HepG2 (cell line): ENCODE measurements at regions not wholly inside any gene's neighbourhood (a gene's known extent, or its start where the extent isn't known, plus 50 kb on each side); places are given as distances from the start of the nearest gene placed in this dataset.

Source experiments
- SOX13 ChIP-seq, 3 experiments: fragments of 450-650 bp in 1 of 3; sonication (generic) in 1 of 3; formaldehyde crosslinking in 1 of 3; IDR thresholded peaks in 2 of 3; conservative IDR thresholded peaks in 1 of 3; 2 replicates each; pipeline versions ENCODE4 v1.5.0 to v1.6.1; 2016 to 2020; ENCODE audit warnings: antibody characterized with exemption in 1 of 3, mild to moderate bottlenecking in 1 of 3, missing compliant biosample characterization in 1 of 3, missing genetic modification reagents in 1 of 3, moderate library complexity in 1 of 3
- SYNCRIP ChIP-seq: fragments of 200-400 bp; formaldehyde crosslinking; IDR thresholded peaks from 2 replicates; pipeline ENCODE4 v1.6.1; 2018; ENCODE audit warnings: mild to moderate bottlenecking, low read depth, low read length; ENCODE audit not compliant: insufficient read depth
- ZNF496 ChIP-seq: sonication (generic); formaldehyde crosslinking; IDR thresholded peaks from 2 replicates; pipeline ENCODE4 v1.8.1; 2023; ENCODE audit warnings: mild to moderate bottlenecking, moderate library complexity, missing genetic modification reagents; ENCODE audit not compliant: insufficient replicate concordance
- TF ChIP-seq, protein P1 (sequence below): IDR thresholded peaks from 2 replicates; pipeline ENCODE4 v1.6.1; 2016; ENCODE audit warnings: low read depth, missing genetic modification reagents, missing compliant biosample characterization
- TF ChIP-seq, protein P2 (sequence below): sonication (generic); formaldehyde crosslinking; IDR thresholded peaks from 2 replicates; pipeline ENCODE4 v1.4.0; 2020; ENCODE audit warnings: mild to moderate bottlenecking, missing genetic modification reagents
- TF ChIP-seq, protein P3 (sequence below): sonication (generic); formaldehyde crosslinking; IDR thresholded peaks from 2 replicates; pipeline ENCODE4 v1.8.0; 2023; ENCODE audit warnings: mild to moderate bottlenecking, missing genetic modification reagents

DNA sequence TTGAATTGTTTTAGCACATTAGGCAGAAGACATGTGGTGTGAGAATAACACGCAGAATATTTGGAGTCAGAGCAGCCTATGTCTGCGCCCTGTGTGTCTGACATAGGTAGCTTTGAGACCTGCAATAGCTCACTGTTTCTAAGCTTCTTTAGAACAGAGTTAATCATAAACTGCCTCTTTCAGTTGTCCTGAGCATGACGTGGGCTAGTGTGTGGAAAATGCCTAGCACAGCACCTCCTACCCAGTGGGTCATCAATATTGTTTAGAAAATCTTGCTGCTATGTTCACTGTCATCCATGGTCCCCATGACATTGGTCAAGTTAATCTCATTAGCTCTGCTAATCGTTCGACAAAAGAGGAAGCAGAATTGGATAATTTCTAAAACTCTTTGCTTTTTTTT, 357.4 kb upstream of the SGCD start (continued):
- TF ChIP-seq, protein P1, sequence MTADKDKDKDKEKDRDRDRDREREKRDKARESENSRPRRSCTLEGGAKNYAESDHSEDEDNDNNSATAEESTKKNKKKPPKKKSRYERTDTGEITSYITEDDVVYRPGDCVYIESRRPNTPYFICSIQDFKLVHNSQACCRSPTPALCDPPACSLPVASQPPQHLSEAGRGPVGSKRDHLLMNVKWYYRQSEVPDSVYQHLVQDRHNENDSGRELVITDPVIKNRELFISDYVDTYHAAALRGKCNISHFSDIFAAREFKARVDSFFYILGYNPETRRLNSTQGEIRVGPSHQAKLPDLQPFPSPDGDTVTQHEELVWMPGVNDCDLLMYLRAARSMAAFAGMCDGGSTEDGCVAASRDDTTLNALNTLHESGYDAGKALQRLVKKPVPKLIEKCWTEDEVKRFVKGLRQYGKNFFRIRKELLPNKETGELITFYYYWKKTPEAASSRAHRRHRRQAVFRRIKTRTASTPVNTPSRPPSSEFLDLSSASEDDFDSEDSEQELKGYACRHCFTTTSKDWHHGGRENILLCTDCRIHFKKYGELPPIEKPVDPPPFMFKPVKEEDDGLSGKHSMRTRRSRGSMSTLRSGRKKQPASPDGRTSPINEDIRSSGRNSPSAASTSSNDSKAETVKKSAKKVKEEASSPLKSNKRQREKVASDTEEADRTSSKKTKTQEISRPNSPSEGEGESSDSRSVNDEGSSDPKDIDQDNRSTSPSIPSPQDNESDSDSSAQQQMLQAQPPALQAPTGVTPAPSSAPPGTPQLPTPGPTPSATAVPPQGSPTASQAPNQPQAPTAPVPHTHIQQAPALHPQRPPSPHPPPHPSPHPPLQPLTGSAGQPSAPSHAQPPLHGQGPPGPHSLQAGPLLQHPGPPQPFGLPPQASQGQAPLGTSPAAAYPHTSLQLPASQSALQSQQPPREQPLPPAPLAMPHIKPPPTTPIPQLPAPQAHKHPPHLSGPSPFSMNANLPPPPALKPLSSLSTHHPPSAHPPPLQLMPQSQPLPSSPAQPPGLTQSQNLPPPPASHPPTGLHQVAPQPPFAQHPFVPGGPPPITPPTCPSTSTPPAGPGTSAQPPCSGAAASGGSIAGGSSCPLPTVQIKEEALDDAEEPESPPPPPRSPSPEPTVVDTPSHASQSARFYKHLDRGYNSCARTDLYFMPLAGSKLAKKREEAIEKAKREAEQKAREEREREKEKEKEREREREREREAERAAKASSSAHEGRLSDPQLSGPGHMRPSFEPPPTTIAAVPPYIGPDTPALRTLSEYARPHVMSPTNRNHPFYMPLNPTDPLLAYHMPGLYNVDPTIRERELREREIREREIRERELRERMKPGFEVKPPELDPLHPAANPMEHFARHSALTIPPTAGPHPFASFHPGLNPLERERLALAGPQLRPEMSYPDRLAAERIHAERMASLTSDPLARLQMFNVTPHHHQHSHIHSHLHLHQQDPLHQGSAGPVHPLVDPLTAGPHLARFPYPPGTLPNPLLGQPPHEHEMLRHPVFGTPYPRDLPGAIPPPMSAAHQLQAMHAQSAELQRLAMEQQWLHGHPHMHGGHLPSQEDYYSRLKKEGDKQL = no peak
- TF ChIP-seq, protein P2, sequence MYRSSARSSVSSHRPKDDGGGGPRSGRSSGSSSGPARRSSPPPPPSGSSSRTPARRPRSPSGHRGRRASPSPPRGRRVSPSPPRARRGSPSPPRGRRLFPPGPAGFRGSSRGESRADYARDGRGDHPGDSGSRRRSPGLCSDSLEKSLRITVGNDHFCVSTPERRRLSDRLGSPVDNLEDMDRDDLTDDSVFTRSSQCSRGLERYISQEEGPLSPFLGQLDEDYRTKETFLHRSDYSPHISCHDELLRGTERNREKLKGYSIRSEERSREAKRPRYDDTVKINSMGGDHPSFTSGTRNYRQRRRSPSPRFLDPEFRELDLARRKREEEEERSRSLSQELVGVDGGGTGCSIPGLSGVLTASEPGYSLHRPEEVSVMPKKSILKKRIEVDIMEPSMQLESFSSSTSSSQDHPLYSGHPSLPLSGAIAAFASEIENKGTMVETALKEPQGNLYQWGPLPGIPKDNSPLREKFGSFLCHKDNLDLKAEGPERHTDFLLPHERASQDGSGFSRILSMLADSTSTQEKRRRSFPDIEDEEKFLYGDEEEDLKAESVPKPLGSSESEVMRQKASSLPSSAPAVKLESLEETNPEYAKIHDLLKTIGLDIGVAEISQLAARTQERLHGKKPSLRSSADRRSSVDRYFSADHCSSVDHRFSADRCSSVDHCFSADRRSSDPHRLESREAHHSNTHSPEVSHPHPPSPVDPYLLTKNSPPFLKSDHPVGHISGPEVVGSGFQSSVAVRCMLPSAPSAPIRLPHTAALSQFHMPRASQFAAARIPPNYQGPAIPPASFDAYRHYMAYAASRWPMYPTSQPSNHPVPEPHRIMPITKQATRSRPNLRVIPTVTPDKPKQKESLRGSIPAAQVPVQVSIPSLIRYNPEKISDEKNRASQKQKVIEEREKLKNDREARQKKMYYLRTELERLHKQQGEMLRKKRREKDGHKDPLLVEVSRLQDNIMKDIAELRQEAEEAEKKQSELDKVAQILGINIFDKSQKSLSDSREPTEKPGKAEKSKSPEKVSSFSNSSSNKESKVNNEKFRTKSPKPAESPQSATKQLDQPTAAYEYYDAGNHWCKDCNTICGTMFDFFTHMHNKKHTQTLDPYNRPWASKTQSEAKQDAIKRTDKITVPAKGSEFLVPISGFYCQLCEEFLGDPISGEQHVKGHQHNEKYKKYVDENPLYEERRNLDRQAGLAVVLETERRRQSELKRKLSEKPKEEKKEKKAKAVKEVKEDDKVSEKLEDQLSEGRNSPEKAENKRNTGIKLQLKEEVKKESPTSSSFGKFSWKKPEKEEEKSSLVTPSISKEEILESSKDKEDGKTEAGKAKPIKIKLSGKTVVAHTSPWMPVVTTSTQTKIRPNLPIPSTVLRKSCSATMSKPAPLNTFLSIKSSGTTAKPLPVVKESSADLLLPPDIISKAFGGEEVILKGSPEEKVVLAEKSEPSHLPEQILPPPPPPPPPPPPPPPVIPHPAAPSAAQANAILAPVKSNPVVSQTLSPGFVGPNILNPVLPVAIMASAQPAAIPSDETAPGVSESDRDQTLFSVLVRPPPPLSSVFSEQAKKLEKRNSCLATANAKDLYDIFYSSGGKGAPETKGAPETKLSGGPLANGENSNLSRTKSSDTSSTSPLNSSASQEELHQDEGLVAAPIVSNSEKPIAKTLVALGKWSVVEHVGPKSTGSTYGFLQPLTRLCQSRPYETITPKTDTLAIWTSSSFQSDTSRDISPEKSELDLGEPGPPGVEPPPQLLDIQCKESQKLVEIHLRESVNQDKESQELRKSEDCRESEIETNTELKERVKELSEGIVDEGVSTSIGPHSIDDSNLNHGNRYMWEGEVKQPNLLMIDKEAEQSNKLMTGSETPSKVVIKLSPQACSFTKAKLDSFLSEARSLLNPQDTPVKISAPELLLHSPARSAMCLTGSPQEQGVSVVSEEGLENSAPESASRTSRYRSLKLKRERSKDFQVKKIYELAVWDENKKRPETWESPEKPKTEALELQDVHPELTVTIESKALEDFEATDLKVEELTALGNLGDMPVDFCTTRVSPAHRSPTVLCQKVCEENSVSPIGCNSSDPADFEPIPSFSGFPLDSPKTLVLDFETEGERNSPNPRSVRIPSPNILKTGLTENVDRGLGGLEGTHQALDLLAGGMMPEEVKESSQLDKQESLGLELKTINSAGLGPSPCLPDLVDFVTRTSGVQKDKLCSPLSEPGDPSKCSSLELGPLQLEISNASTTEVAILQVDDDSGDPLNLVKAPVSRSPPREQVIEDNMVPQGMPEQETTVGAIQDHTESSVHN (CRISPR knock-in tag) = no peak
- TF ChIP-seq ZNF496 (no peak), SOX13 (IDR thresholded peaks at IDR 0.05) (no peak), SOX13 (CRISPR knock-in tag; conservative IDR thresholded peaks at IDR 0.05 in 1 of 2, IDR thresholded peaks at IDR 0.05 in 1 of 2) (no peak), SYNCRIP (no peak)
- TF ChIP-seq, protein P3, sequence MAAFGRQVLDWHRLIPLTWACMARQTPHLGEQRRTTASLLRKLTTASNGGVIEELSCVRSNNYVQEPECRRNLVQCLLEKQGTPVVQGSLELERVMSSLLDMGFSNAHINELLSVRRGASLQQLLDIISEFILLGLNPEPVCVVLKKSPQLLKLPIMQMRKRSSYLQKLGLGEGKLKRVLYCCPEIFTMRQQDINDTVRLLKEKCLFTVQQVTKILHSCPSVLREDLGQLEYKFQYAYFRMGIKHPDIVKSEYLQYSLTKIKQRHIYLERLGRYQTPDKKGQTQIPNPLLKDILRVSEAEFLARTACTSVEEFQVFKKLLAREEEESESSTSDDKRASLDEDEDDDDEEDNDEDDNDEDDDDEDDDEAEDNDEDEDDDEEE (CRISPR knock-in tag) = no peak
